Right lobe of liver (tissue), 4 donors: ENCODE measurements at regions not wholly inside any gene's neighbourhood (a gene's known extent, or its start where the extent isn't known, plus 50 kb on each side); places are given as distances from the start of the nearest gene placed in this dataset.

Experiments
- POLR2A ChIP-seq: fragments of 450-650 bp; IDR thresholded peaks from one replicate; pipeline ENCODE4 v1.6.1; 2017; ENCODE audit warnings: antibody characterized with exemption, mild to moderate bottlenecking
- TF ChIP-seq, protein P1 (sequence below), 4 donors: fragments of 200-600 bp in 3 of 4; fragments of 450-650 bp in 1 of 4; IDR thresholded peaks; one replicate each; pipeline versions ENCODE4 v1.5.1 to v1.8.0; 2016 to 2022; ENCODE audit warnings: antibody characterized with exemption in 4 of 4, mild to moderate bottlenecking in 2 of 4
- donor health status: DM: no; HTN: no; CAD: no.
- donor health status: DM: no; HTN: no; CAD: no.
- donor health status: DM: no; HTN: yes; CAD: no.

DNA sequence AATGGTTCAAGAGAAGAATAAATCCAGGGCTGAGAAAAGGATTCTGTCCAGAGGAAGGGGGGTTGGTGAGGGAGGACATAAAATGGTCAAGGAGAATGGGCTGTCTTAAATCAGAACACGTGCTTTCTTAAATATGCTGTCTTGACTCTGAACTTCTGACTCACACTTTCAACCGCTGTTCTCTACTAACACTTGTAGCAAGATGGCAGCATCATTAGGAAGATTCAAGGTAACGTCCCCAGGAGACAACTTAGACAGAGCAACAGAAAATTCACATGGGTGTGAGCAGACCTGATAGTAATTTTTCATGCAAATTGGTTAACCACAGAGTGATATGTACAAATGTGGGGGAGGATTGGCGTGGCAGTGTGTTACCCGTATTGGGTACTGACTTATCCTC, 126.8 kb upstream of the GALNT17 start:
- TF ChIP-seq, protein P1, sequence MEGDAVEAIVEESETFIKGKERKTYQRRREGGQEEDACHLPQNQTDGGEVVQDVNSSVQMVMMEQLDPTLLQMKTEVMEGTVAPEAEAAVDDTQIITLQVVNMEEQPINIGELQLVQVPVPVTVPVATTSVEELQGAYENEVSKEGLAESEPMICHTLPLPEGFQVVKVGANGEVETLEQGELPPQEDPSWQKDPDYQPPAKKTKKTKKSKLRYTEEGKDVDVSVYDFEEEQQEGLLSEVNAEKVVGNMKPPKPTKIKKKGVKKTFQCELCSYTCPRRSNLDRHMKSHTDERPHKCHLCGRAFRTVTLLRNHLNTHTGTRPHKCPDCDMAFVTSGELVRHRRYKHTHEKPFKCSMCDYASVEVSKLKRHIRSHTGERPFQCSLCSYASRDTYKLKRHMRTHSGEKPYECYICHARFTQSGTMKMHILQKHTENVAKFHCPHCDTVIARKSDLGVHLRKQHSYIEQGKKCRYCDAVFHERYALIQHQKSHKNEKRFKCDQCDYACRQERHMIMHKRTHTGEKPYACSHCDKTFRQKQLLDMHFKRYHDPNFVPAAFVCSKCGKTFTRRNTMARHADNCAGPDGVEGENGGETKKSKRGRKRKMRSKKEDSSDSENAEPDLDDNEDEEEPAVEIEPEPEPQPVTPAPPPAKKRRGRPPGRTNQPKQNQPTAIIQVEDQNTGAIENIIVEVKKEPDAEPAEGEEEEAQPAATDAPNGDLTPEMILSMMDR (IDR thresholded peaks at IDR 0.05): no peak
- no peak for TF ChIP-seq POLR2A
